ENCODE measurements at regions not wholly inside any gene's neighbourhood (a gene's known extent, or its start where the extent isn't known, plus 50 kb on each side); places are given as distances from the start of the nearest gene placed in this dataset.

DNA sequence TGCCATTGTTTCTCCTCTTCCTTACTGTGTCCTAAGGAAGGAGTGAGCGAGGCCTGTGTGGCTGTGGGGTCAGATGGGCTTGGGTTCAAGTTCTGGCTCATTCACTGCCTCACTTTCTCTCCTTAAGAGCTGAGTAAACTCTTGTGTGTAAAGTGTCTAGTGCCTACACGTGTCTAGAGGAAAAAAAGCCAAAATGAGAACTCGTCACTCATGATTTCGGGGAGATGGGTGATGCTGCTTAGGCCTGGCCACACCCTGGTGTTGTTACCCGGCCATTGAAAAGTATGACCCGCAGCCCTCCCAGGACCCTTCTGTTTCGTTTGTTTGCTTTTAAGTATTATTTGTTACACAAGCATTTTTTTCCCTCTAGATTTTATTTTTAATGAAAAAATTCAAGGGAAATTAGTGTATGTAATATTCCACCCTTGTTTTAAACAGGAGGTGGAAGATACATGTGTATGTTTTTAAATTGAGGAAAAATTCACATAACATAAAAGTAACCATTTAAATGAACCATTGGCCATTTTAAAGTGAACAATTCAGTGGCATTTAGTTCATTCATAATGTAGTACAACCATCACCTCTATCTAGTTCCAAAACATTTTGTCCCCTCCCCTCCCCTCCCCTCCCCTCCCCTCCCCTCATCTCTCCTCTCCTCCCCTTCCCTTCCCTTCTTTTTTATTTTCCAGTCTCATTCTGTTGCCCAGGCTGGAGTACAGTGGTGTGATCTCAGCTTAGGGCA lies 71.0 kb downstream of the CEBPB start:
- ATAC-seq: no peak
- TF ChIP-seq TOX (CRISPR knock-in tag; IDR thresholded peaks at IDR 0.05; ENCODE audit: borderline replicate concordance): no peak
- TF ChIP-seq ZC3H10 (CRISPR knock-in tag; IDR thresholded peaks at IDR 0.05): no peak
- TF ChIP-seq ZNF70 (CRISPR knock-in tag; IDR thresholded peaks at IDR 0.05): no peak
- TF ChIP-seq ZFP30 (CRISPR knock-in tag; IDR thresholded peaks at IDR 0.05): no peak
- TF ChIP-seq, protein P1, sequence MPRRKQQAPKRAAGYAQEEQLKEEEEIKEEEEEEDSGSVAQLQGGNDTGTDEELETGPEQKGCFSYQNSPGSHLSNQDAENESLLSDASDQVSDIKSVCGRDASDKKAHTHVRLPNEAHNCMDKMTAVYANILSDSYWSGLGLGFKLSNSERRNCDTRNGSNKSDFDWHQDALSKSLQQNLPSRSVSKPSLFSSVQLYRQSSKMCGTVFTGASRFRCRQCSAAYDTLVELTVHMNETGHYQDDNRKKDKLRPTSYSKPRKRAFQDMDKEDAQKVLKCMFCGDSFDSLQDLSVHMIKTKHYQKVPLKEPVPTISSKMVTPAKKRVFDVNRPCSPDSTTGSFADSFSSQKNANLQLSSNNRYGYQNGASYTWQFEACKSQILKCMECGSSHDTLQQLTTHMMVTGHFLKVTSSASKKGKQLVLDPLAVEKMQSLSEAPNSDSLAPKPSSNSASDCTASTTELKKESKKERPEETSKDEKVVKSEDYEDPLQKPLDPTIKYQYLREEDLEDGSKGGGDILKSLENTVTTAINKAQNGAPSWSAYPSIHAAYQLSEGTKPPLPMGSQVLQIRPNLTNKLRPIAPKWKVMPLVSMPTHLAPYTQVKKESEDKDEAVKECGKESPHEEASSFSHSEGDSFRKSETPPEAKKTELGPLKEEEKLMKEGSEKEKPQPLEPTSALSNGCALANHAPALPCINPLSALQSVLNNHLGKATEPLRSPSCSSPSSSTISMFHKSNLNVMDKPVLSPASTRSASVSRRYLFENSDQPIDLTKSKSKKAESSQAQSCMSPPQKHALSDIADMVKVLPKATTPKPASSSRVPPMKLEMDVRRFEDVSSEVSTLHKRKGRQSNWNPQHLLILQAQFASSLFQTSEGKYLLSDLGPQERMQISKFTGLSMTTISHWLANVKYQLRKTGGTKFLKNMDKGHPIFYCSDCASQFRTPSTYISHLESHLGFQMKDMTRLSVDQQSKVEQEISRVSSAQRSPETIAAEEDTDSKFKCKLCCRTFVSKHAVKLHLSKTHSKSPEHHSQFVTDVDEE (CRISPR knock-in tag; IDR thresholded peaks at IDR 0.05): no peak

DNA sequence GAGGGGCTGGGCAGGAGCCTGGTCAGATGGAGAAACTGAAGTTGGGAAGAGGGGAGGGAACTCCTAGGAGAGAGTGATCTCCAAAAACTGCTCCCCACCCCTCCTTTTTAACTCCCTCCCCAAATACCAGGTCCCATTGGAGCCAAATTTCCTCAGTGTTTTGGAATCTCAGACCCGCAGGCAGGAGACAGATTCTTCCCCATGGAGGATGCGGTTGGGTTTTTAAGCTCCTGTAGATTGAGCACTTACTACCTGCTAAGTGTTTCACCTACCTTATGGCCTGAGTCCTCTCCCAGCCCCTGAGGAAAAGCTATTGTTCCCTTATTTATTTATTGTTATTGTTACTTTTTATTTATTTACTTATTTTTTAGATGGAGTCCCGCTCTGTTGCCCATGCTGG lies 73.2 kb downstream of the CEBPB start:
- TF ChIP-seq ESRRG (CRISPR knock-in tag; IDR thresholded peaks at IDR 0.05) (no peak), ZNF8 (CRISPR knock-in tag; IDR thresholded peaks at IDR 0.05) (no peak), ZNF70 (CRISPR knock-in tag; IDR thresholded peaks at IDR 0.05) (no peak), CSDC2 (CRISPR knock-in tag; IDR thresholded peaks at IDR 0.05) (no peak), GLIS3 (CRISPR knock-in tag; IDR thresholded peaks at IDR 0.05) (no peak), ZC3H10 (CRISPR knock-in tag; IDR thresholded peaks at IDR 0.05) (no peak), ISL1 (CRISPR knock-in tag; IDR thresholded peaks at IDR 0.05) (no peak), OSR1 (CRISPR knock-in tag; IDR thresholded peaks at IDR 0.05) (no peak), ARNTL (CRISPR knock-in tag; IDR thresholded peaks at IDR 0.05; ENCODE audit: borderline replicate concordance, low read depth) (no peak), RARB (CRISPR knock-in tag; IDR thresholded peaks at IDR 0.05) (no peak)
- TF ChIP-seq, protein P2, sequence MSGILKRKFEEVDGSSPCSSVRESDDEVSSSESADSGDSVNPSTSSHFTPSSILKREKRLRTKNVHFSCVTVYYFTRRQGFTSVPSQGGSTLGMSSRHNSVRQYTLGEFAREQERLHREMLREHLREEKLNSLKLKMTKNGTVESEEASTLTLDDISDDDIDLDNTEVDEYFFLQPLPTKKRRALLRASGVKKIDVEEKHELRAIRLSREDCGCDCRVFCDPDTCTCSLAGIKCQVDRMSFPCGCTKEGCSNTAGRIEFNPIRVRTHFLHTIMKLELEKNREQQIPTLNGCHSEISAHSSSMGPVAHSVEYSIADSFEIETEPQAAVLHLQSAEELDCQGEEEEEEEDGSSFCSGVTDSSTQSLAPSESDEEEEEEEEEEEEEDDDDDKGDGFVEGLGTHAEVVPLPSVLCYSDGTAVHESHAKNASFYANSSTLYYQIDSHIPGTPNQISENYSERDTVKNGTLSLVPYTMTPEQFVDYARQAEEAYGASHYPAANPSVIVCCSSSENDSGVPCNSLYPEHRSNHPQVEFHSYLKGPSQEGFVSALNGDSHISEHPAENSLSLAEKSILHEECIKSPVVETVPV (CRISPR knock-in tag; IDR thresholded peaks at IDR 0.05): no peak
- TF ChIP-seq, protein P3, sequence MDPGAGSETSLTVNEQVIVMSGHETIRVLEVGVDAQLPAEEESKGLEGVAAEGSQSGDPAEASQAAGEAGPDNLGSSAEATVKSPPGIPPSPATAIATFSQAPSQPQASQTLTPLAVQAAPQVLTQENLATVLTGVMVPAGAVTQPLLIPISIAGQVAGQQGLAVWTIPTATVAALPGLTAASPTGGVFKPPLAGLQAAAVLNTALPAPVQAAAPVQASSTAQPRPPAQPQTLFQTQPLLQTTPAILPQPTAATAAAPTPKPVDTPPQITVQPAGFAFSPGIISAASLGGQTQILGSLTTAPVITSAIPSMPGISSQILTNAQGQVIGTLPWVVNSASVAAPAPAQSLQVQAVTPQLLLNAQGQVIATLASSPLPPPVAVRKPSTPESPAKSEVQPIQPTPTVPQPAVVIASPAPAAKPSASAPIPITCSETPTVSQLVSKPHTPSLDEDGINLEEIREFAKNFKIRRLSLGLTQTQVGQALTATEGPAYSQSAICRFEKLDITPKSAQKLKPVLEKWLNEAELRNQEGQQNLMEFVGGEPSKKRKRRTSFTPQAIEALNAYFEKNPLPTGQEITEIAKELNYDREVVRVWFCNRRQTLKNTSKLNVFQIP (CRISPR knock-in tag; IDR thresholded peaks at IDR 0.05; ENCODE audit: borderline replicate concordance, low read depth): no peak
- no peak for ATAC-seq

DNA sequence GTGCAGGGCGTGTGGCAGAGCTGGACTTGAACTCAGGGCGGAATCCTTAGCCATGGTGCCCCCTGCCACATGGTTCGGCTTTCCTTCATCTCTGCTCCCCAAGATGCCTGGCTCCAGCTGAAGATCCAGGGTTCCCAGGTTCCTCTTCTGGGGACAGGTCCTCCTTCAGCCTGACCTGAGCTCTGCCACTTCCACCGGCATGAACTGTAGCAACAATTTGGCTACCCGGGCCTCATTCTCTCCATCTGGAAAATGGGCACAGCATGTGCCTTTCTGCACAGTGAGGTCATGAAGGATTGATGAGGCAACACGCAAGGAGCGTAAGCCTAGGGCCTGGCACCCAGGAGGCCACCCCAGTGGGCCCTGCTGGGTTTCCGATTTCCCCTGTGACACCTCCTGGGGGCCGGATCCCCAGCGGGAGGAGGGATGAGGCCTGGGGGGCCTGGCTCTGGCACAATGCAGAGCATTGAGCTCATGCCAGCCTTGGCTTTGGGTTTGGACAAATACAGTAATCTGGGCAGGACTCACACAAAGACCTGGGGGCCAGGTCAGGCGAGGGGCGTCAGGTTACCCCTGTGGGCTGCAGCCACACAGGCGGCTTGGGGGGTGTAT lies 74.0 kb downstream of the CEBPB start:
- no peak for TF ChIP-seq TOX (CRISPR knock-in tag; IDR thresholded peaks at IDR 0.05; ENCODE audit: borderline replicate concordance)
- no peak for TF ChIP-seq ISL1 (CRISPR knock-in tag; IDR thresholded peaks at IDR 0.05)
- no peak for TF ChIP-seq PPARA (CRISPR knock-in tag; IDR thresholded peaks at IDR 0.05; ENCODE audit: borderline replicate concordance)
- TF ChIP-seq RARB (CRISPR knock-in tag; IDR thresholded peaks at IDR 0.05): no peak
- no peak for TF ChIP-seq ZNF8 (CRISPR knock-in tag; IDR thresholded peaks at IDR 0.05)
- TF ChIP-seq TCF4 (CRISPR knock-in tag; IDR thresholded peaks at IDR 0.05; ENCODE audit: borderline replicate concordance): no peak
- TF ChIP-seq, protein P2 (CRISPR knock-in tag; IDR thresholded peaks at IDR 0.05): no peak
- no peak for TF ChIP-seq ZFP30 (CRISPR knock-in tag; IDR thresholded peaks at IDR 0.05)
- no peak for TF ChIP-seq GLIS3 (CRISPR knock-in tag; IDR thresholded peaks at IDR 0.05)
- TF ChIP-seq ESRRG (CRISPR knock-in tag; IDR thresholded peaks at IDR 0.05): no peak
- TF ChIP-seq, protein P4, sequence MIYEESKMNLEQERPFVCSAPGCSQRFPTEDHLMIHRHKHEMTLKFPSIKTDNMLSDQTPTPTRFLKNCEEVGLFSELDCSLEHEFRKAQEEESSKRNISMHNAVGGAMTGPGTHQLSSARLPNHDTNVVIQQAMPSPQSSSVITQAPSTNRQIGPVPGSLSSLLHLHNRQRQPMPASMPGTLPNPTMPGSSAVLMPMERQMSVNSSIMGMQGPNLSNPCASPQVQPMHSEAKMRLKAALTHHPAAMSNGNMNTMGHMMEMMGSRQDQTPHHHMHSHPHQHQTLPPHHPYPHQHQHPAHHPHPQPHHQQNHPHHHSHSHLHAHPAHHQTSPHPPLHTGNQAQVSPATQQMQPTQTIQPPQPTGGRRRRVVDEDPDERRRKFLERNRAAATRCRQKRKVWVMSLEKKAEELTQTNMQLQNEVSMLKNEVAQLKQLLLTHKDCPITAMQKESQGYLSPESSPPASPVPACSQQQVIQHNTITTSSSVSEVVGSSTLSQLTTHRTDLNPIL (CRISPR knock-in tag; IDR thresholded peaks at IDR 0.05; ENCODE audit: low read depth): no peak
- TF ChIP-seq SNAI2 (CRISPR knock-in tag; IDR thresholded peaks at IDR 0.05): no peak
- TF ChIP-seq ZC3H10 (CRISPR knock-in tag; IDR thresholded peaks at IDR 0.05): no peak
- no peak for TF ChIP-seq ZNF565 (CRISPR knock-in tag; conservative IDR thresholded peaks at IDR 0.05; ENCODE audit: low read depth)
- TF ChIP-seq ARNTL (CRISPR knock-in tag; IDR thresholded peaks at IDR 0.05; ENCODE audit: borderline replicate concordance, low read depth): no peak
- TF ChIP-seq, protein P5, sequence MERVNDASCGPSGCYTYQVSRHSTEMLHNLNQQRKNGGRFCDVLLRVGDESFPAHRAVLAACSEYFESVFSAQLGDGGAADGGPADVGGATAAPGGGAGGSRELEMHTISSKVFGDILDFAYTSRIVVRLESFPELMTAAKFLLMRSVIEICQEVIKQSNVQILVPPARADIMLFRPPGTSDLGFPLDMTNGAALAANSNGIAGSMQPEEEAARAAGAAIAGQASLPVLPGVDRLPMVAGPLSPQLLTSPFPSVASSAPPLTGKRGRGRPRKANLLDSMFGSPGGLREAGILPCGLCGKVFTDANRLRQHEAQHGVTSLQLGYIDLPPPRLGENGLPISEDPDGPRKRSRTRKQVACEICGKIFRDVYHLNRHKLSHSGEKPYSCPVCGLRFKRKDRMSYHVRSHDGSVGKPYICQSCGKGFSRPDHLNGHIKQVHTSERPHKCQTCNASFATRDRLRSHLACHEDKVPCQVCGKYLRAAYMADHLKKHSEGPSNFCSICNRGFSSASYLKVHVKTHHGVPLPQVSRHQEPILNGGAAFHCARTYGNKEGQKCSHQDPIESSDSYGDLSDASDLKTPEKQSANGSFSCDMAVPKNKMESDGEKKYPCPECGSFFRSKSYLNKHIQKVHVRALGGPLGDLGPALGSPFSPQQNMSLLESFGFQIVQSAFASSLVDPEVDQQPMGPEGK (CRISPR knock-in tag; IDR thresholded peaks at IDR 0.05; ENCODE audit: borderline replicate concordance): no peak
- TF ChIP-seq BACH2 (CRISPR knock-in tag; IDR thresholded peaks at IDR 0.05; ENCODE audit: borderline replicate concordance): no peak
- TF ChIP-seq ZFP3 (CRISPR knock-in tag; IDR thresholded peaks at IDR 0.05): no peak
- TF ChIP-seq CSDC2 (CRISPR knock-in tag; IDR thresholded peaks at IDR 0.05): no peak

More for the DNA sequence above, 74.0 kb downstream of the CEBPB start:
- no peak for ATAC-seq

All from SK-N-SH treated with all-trans-retinoic acid at 6 μM for 48 hours (cell line).